GM12892 (cell line): ENCODE measurements at regions not wholly inside any gene's neighbourhood (a gene's known extent, or its start where the extent isn't known, plus 50 kb on each side); places are given as distances from the start of the nearest gene placed in this dataset.

Source experiments
- DNase-seq: peaks from one replicate; pipeline ENCODE4 v3.0.0; 2011; ENCODE audit not compliant: insufficient read length
- FAIRE-seq: peaks from 2 replicates; lab custom pipeline; 2011; peaks lifted over from hg19 to GRCh38; lab: Jason Lieb, UNC
- POLR2A ChIP-seq: IDR thresholded peaks from 2 replicates; pipeline ENCODE4 v1.6.1; 2011; ENCODE audit warnings: low read depth, low read length, control low read depth
- POLR2AphosphoS5 ChIP-seq: IDR thresholded peaks from 2 replicates; pipeline ENCODE4 v1.6.1; 2011; ENCODE audit warnings: low read depth, low read length, control low read depth
- TAF1 ChIP-seq: IDR thresholded peaks from 2 replicates; pipeline ENCODE4 v1.6.1; 2011; ENCODE audit warnings: low read depth, mild to moderate bottlenecking, control low read depth, low read length, borderline replicate concordance

GRCh38 chr18:70640336-70640887 lies 351.6 kb downstream of the SOCS6 start:
- TF ChIP-seq POLR2A, result no peak
- DNase-seq, result no peak
- no peak for FAIRE-seq

GRCh38 chr18:70636991-70637390 lies 348.1 kb downstream of the SOCS6 start:
- DNase-seq, result no peak
- TF ChIP-seq POLR2AphosphoS5 (no peak), TAF1 (no peak), POLR2A (no peak)
- FAIRE-seq, result no peak

GRCh38 chr18:70634576-70635147 lies 345.8 kb downstream of the SOCS6 start:
- DNase-seq (no peak), FAIRE-seq (no peak)
- TF ChIP-seq POLR2A, result no peak
- TF ChIP-seq TAF1, result no peak
- TF ChIP-seq POLR2AphosphoS5, result no peak

- TF ChIP-seq POLR2A (no peak), TAF1 (no peak), POLR2AphosphoS5 (no peak)
- DNase-seq (no peak), FAIRE-seq (no peak)
Observed at GRCh38 chr18:70627182-70627802, 338.4 kb downstream of the SOCS6 start.

- TF ChIP-seq POLR2A, result no peak
- TF ChIP-seq POLR2AphosphoS5, result no peak
- TF ChIP-seq TAF1, result no peak
- FAIRE-seq, result no peak
- DNase-seq, result no peak
Observed at GRCh38 chr18:70622622-70623419, 334.0 kb downstream of the SOCS6 start.

GRCh38 chr18:70621710-70622109 lies 332.9 kb downstream of the SOCS6 start:
- TF ChIP-seq POLR2AphosphoS5 (no peak), TAF1 (no peak), POLR2A (no peak)
- no peak for FAIRE-seq
- DNase-seq, result no peak

GRCh38 chr18:70620837-70621612 lies 332.2 kb downstream of the SOCS6 start:
- DNase-seq (no peak), FAIRE-seq (no peak)
- TF ChIP-seq TAF1 (no peak), POLR2A (no peak), POLR2AphosphoS5 (no peak)

- no peak for FAIRE-seq
- no peak for DNase-seq
- no peak for TF ChIP-seq TAF1
- no peak for TF ChIP-seq POLR2A
- TF ChIP-seq POLR2AphosphoS5, result no peak
Observed at GRCh38 chr18:70617020-70617763, 328.3 kb downstream of the SOCS6 start.

- no peak for FAIRE-seq
- no peak for DNase-seq
- TF ChIP-seq POLR2AphosphoS5, result no peak
- TF ChIP-seq TAF1, result no peak
- no peak for TF ChIP-seq POLR2A
Observed at GRCh38 chr18:70600225-70600925, 311.5 kb downstream of the SOCS6 start.

GRCh38 chr18:70598406-70598805 lies 309.6 kb downstream of the SOCS6 start:
- DNase-seq, result no peak
- TF ChIP-seq TAF1 (no peak), POLR2AphosphoS5 (no peak), POLR2A (no peak)
- no peak for FAIRE-seq
